Caco-2 (cell line): ENCODE measurements at regions not wholly inside any gene's neighbourhood (a gene's known extent, or its start where the extent isn't known, plus 50 kb on each side); places are given as distances from the start of the nearest gene placed in this dataset.

Experiments used
- BruUV-seq: library from RNA; stranded (reverse); fragments of 400-500 nt; replicated peaks from 2 replicates; lab custom pipeline; 2021; lab: Mats Ljungman, UMichigan
- CTCF ChIA-PET: fragments of 300-600 bp; sonication (Branson Sonifier 250); formaldehyde crosslinking; loops from one replicate; lab custom pipeline; 2022; ENCODE audit warnings: antibody characterized with exemption; lab: Charles Lee
- POLR2A ChIA-PET: fragments of 300-600 bp; sonication (Branson Sonifier 250); formaldehyde crosslinking; loops from one replicate; lab custom pipeline; 2022; ENCODE audit warnings: antibody characterized with exemption; lab: Charles Lee
- DNase-seq, 2 experiments: peaks; one replicate each; pipeline versions ENCODE4 v3.0.0 to v3.0.0-alpha.2; 2020 to 2022
- H3K27me3 ChIP-seq: replicated peaks from 2 replicates; pipeline ENCODE4 v1.6.0; 2011; ENCODE audit warnings: low read length; ENCODE audit not compliant: control insufficient read depth, insufficient read depth
- H3K36me3 ChIP-seq: 2 replicates; pipeline ENCODE4 v1.5.1; 2011; ENCODE audit warnings: low read length; ENCODE audit not compliant: control insufficient read depth, insufficient read depth
- H3K4me1 ChIP-seq: fragments of 250-450 bp; sonication (Bioruptor Pico); 2 replicates; pipeline ENCODE4 v1.5.1; 2020; ENCODE audit warnings: mild to moderate bottlenecking
- H3K4me3 ChIP-seq: 2 replicates; pipeline ENCODE4 v1.5.1; 2011; ENCODE audit warnings: low read depth, mild to moderate bottlenecking, control low read depth, low read length
- H3K9me3 ChIP-seq: fragments of 250-450 bp; sonication (Bioruptor Pico); 2 replicates; pipeline ENCODE4 v1.5.1; 2020; ENCODE audit warnings: mild to moderate bottlenecking, moderate library complexity
- H3K27ac Mint-ChIP-seq: one replicate; pipeline ENCODE4 v1.8.0; 2022; ENCODE audit warnings: mixed read lengths; ENCODE audit not compliant: unreplicated experiment
- H3K27me3 Mint-ChIP-seq: one replicate; pipeline ENCODE4 v1.8.0; 2022; ENCODE audit warnings: mixed read lengths; ENCODE audit not compliant: insufficient read depth, unreplicated experiment
- H3K36me3 Mint-ChIP-seq: one replicate; pipeline ENCODE4 v1.8.0; 2022; ENCODE audit warnings: mild to moderate bottlenecking, mixed read lengths; ENCODE audit not compliant: insufficient read depth, unreplicated experiment
- H3K4me1 Mint-ChIP-seq: one replicate; pipeline ENCODE4 v1.8.0; 2022; ENCODE audit warnings: low read depth, mixed read lengths; ENCODE audit not compliant: unreplicated experiment
- H3K4me3 Mint-ChIP-seq: one replicate; pipeline ENCODE4 v1.8.0; 2022; ENCODE audit warnings: mild to moderate bottlenecking, moderate library complexity, mixed read lengths; ENCODE audit not compliant: unreplicated experiment
- H3K9me3 Mint-ChIP-seq: one replicate; pipeline ENCODE4 v1.8.0; 2022; ENCODE audit warnings: mixed read lengths; ENCODE audit not compliant: unreplicated experiment
- intact Hi-C: fragments of 100-400 bp; cut with micrococcal nuclease; formaldehyde crosslinking; loops from one replicate; pipeline ENCODE4 v1.10.0; 2022; ENCODE audit not compliant: unreplicated experiment
- TF ChIP-seq, protein P1 (sequence below), 2 experiments: fragments of 200-600 bp in 1 of 2; IDR thresholded peaks; 1 replicate in 1 of 2; 2 replicates in 1 of 2; pipeline versions ENCODE4 v1.5.1 to v1.8.0; 2011 to 2022; ENCODE audit warnings: antibody characterized with exemption in 1 of 2, control low read depth in 1 of 2, inconsistent platforms in 1 of 2, low read depth in 1 of 2, low read length in 1 of 2, mild to moderate bottlenecking in 1 of 2, moderate library complexity in 1 of 2; ENCODE audit not compliant: insufficient read depth in 1 of 2, severe bottlenecking in 1 of 2, unreplicated experiment in 1 of 2

DNA sequence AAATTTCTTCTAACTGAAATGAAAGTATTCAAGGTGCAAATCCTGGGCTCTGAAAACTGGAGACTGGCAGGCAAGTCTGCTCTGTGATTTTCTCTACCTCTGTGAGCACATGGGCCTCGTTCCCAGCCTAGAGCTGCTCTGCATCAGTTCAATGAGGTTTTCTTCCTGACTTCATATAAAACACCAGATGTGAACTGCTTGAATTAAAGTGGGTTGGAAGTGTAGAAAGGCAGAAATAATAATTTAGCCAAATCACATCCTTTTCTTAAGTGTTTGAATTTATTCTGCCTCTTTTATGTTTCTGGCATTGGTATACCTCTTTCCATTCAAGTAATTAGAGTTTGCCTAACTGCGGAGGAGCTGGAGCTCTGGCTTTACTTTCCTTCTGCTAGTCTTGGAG, 540.8 kb downstream of the OLFM4 start:
- ChIA-PET POLR2A (no interaction called here), CTCF (no interaction called here)
- H3K36me3 Mint-ChIP-seq: no peaks in the 10 kb centered on the region
- no peaks in the 10 kb centered on the region for H3K36me3 ChIP-seq
- TF ChIP-seq, protein P1, sequence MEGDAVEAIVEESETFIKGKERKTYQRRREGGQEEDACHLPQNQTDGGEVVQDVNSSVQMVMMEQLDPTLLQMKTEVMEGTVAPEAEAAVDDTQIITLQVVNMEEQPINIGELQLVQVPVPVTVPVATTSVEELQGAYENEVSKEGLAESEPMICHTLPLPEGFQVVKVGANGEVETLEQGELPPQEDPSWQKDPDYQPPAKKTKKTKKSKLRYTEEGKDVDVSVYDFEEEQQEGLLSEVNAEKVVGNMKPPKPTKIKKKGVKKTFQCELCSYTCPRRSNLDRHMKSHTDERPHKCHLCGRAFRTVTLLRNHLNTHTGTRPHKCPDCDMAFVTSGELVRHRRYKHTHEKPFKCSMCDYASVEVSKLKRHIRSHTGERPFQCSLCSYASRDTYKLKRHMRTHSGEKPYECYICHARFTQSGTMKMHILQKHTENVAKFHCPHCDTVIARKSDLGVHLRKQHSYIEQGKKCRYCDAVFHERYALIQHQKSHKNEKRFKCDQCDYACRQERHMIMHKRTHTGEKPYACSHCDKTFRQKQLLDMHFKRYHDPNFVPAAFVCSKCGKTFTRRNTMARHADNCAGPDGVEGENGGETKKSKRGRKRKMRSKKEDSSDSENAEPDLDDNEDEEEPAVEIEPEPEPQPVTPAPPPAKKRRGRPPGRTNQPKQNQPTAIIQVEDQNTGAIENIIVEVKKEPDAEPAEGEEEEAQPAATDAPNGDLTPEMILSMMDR (IDR thresholded peaks at IDR 0.05; ENCODE audit: insufficient read depth in 1 of 2, low read depth in 1 of 2, low read length in 1 of 2, severe bottlenecking in 1 of 2, unreplicated experiment in 1 of 2): no peak
- no peak overlapping the region for H3K27ac Mint-ChIP-seq
- H3K9me3 Mint-ChIP-seq: no peaks in the 10 kb centered on the region
- no peak overlapping the region for H3K4me3 Mint-ChIP-seq
- no peaks in the 10 kb centered on the region for H3K27me3 ChIP-seq
- peaks cover 10% of the 10 kb centered on the region for H3K27me3 Mint-ChIP-seq
- intact Hi-C loops: no loop called here
- H3K4me1 Mint-ChIP-seq: no peaks in the 10 kb centered on the region
- no peaks in the 10 kb centered on the region for H3K4me1 ChIP-seq
- no peaks in the 10 kb centered on the region for H3K9me3 ChIP-seq
- DNase-seq: no peak
- H3K4me3 ChIP-seq: no peak overlapping the region
- no TSS peak for BruUV-seq

- H3K27me3 Mint-ChIP-seq: no peaks in the 10 kb centered on the region
- intact Hi-C loops: no loop called here
- H3K36me3 ChIP-seq: no peaks in the 10 kb centered on the region
- no peaks in the 10 kb centered on the region for H3K9me3 Mint-ChIP-seq
- no peak overlapping the region for H3K4me3 Mint-ChIP-seq
- ChIA-PET POLR2A (no interaction called here), CTCF (no interaction called here)
- no TSS peak for BruUV-seq
- TF ChIP-seq, protein P1 (IDR thresholded peaks at IDR 0.05; ENCODE audit: insufficient read depth in 1 of 2, low read depth in 1 of 2, low read length in 1 of 2, severe bottlenecking in 1 of 2, unreplicated experiment in 1 of 2): no peak
- H3K36me3 Mint-ChIP-seq: no peaks in the 10 kb centered on the region
- H3K27ac Mint-ChIP-seq: no peak overlapping the region
- H3K27me3 ChIP-seq: no peaks in the 10 kb centered on the region
- H3K4me1 Mint-ChIP-seq: no peaks in the 10 kb centered on the region
- H3K9me3 ChIP-seq: no peaks in the 10 kb centered on the region
- DNase-seq: no peak
- no peaks in the 10 kb centered on the region for H3K4me1 ChIP-seq
- H3K4me3 ChIP-seq: no peak overlapping the region
These were observed 572.5 kb downstream of the OLFM4 start for GRCh38 chr13:53601113-53601512.

GRCh38 chr13:53605326-53605725, 576.7 kb downstream of the OLFM4 start:
- TF ChIP-seq, protein P1 (IDR thresholded peaks at IDR 0.05; ENCODE audit: insufficient read depth in 1 of 2, low read depth in 1 of 2, low read length in 1 of 2, severe bottlenecking in 1 of 2, unreplicated experiment in 1 of 2): no peak
- no peaks in the 10 kb centered on the region for H3K9me3 Mint-ChIP-seq
- ChIA-PET CTCF (no interaction called here), POLR2A (no interaction called here)
- no peak for DNase-seq
- Histone ChIP-seq H3K4me3 (no peak overlapping the region), H3K9me3 (no peaks in the 10 kb centered on the region), H3K27me3 (no peaks in the 10 kb centered on the region), H3K4me1 (no peaks in the 10 kb centered on the region), H3K36me3 (no peaks in the 10 kb centered on the region)
- no peak overlapping the region for H3K27ac Mint-ChIP-seq
- H3K4me1 Mint-ChIP-seq: no peaks in the 10 kb centered on the region
- intact Hi-C loops: no loop called here
- no peak overlapping the region for H3K4me3 Mint-ChIP-seq
- BruUV-seq: no TSS peak
- H3K36me3 Mint-ChIP-seq: no peaks in the 10 kb centered on the region
- no peaks in the 10 kb centered on the region for H3K27me3 Mint-ChIP-seq
